ENCODE measurements at regions not wholly inside any gene's neighbourhood (a gene's known extent, or its start where the extent isn't known, plus 50 kb on each side); places are given as distances from the start of the nearest gene placed in this dataset.

DNA sequence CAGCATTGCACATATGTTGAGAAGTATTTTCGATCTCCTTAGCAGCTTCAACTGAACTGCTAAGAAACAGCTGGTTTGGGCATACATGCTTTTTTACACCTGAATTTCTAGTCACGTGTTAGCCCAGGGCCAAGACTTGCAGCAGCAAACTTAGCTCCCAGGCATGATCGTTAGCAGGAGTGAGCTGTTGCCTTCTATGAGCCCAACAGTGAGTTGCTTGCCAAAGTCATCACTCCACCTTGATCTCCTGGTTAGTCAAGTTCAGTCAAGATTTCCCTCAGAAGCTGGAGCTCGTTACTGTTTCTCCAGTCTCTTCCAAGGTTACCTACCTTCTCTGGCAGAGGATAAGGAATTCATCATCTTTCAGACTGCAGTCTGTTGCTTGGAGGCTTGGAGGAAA is 100.4 kb upstream of the SEMA6D start (continued):
- TF ChIP-seq, protein P1, sequence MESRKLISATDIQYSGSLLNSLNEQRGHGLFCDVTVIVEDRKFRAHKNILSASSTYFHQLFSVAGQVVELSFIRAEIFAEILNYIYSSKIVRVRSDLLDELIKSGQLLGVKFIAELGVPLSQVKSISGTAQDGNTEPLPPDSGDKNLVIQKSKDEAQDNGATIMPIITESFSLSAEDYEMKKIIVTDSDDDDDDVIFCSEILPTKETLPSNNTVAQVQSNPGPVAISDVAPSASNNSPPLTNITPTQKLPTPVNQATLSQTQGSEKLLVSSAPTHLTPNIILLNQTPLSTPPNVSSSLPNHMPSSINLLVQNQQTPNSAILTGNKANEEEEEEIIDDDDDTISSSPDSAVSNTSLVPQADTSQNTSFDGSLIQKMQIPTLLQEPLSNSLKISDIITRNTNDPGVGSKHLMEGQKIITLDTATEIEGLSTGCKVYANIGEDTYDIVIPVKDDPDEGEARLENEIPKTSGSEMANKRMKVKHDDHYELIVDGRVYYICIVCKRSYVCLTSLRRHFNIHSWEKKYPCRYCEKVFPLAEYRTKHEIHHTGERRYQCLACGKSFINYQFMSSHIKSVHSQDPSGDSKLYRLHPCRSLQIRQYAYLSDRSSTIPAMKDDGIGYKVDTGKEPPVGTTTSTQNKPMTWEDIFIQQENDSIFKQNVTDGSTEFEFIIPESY (IDR thresholded peaks at IDR 0.05): no peak
- TF ChIP-seq TAF1 (conservative IDR thresholded peaks at IDR 0.05) (no peak), MAX (IDR thresholded peaks at IDR 0.05) (no peak), YY1 (IDR thresholded peaks at IDR 0.05) (no peak), RXRA (IDR thresholded peaks at IDR 0.05) (no peak), RAD21 (IDR thresholded peaks at IDR 0.05) (no peak)

DNA sequence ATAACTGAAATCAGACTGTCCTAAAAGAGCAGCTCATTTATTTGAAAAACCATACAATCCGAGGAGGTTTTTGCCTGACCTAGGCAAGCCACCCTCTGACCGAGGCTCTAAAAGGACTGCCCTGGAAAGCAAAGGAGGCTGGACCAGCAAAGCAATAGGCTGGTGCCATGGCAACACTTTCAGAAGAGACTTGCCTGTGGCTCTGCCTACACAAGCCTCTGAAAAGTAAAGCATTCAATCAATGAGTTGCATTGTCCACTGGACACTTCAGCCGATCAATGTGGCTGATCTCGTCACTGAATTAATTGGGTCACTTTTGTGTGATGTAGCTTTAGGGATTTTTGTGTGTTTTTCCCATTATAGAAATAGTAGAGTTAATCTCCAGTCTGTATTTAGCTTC is 99.1 kb upstream of the SEMA6D start:
- no peak overlapping the region for H3K4me3 ChIP-seq (ENCODE audit: low read depth in 1 of 3, low read length in 3 of 3)
- H3K9ac ChIP-seq (ENCODE audit: low read depth in 1 of 2, low read length in 2 of 2): no peak overlapping the region
- H3K9me3 ChIP-seq (ENCODE audit: control insufficient read depth in 4 of 4, low read length in 3 of 4): no peaks in the 10 kb centered on the region
- no peak for DNase-seq (ENCODE audit: low spot score)
- H3K27me3 ChIP-seq (ENCODE audit: control insufficient read depth in 4 of 4, insufficient read depth in 4 of 4, low read length in 3 of 4): no peaks in the 10 kb centered on the region
- H3K4me1 ChIP-seq (ENCODE audit: control insufficient read depth in 4 of 4, insufficient read depth in 4 of 4, low read length in 3 of 4): no peaks in the 10 kb centered on the region
- TF ChIP-seq GABPA (IDR thresholded peaks at IDR 0.05 in 1 of 2, conservative IDR thresholded peaks at IDR 0.05 in 1 of 2): no peak
- no peaks in the 10 kb centered on the region for H3K36me3 ChIP-seq (ENCODE audit: control insufficient read depth in 4 of 4, insufficient read depth in 3 of 4, low read depth in 1 of 4, low read length in 3 of 4)
- no peak overlapping the region for H3K27ac ChIP-seq (ENCODE audit: low read depth in 1 of 2, low read length in 2 of 2)
- WGBS: 57% methylated on average over 4 of the region's 4 CpGs

GRCh38 chr15:47620960-47621681 is 96.2 kb upstream of the SEMA6D start:
- Histone ChIP-seq H3K27ac (ENCODE audit: low read depth in 1 of 2, low read length in 2 of 2) (no peak overlapping the region), H3K4me3 (ENCODE audit: low read depth in 1 of 3, low read length in 3 of 3) (no peak overlapping the region), H3K9me3 (ENCODE audit: control insufficient read depth in 4 of 4, low read length in 3 of 4) (no peaks in the 10 kb centered on the region), H3K27me3 (ENCODE audit: control insufficient read depth in 4 of 4, insufficient read depth in 4 of 4, low read length in 3 of 4) (peaks cover 0 to 4% (median 0%) of the 10 kb centered on the region in 4 donors), H3K9ac (ENCODE audit: low read depth in 1 of 2, low read length in 2 of 2) (no peak overlapping the region), H3K36me3 (ENCODE audit: control insufficient read depth in 4 of 4, insufficient read depth in 3 of 4, low read depth in 1 of 4, low read length in 3 of 4) (no peaks in the 10 kb centered on the region), H3K4me1 (ENCODE audit: control insufficient read depth in 4 of 4, insufficient read depth in 4 of 4, low read length in 3 of 4) (no peaks in the 10 kb centered on the region)
- no peak for TF ChIP-seq GABPA (IDR thresholded peaks at IDR 0.05 in 1 of 2, conservative IDR thresholded peaks at IDR 0.05 in 1 of 2)
- TF ChIP-seq HNF4G (IDR thresholded peaks at IDR 0.05): no peak
- WGBS: 80% methylated on average over 7 of the region's 7 CpGs
- no peak for DNase-seq (ENCODE audit: low spot score)

DNA sequence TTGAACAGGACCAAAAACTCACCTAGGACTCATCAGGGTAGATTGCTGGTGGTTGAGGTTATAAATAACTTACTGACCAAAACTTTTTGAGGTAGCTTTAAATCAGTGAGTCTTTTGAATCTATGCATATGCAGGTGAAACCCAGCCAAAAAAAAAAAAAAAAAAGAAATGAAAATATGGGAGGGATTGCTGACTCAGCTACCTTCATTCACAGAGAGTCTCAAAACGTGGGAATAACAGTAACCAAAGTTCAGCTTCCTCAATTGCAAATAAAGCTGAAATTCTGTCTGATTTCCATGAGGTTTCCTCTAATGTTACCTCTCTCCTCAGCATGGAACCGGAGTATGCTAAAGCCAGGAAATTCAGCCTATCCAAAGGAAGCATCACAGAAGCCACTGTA is 95.2 kb upstream of the SEMA6D start:
- no peaks in the 10 kb centered on the region for H3K4me1 ChIP-seq (ENCODE audit: control insufficient read depth in 4 of 4, insufficient read depth in 4 of 4, low read length in 3 of 4)
- DNase-seq (ENCODE audit: low spot score): no peak
- no peaks in the 10 kb centered on the region for H3K9me3 ChIP-seq (ENCODE audit: control insufficient read depth in 4 of 4, low read length in 3 of 4)
- TF ChIP-seq RAD21 (IDR thresholded peaks at IDR 0.05): no peak
- no peak for TF ChIP-seq FOXA1 (IDR thresholded peaks at IDR 0.05)
- TF ChIP-seq YY1 (IDR thresholded peaks at IDR 0.05): no peak
- TF ChIP-seq GABPA (IDR thresholded peaks at IDR 0.05 in 1 of 2, conservative IDR thresholded peaks at IDR 0.05 in 1 of 2): no peak
- H3K27ac ChIP-seq (ENCODE audit: low read depth in 1 of 2, low read length in 2 of 2): no peak overlapping the region
- 57% methylated on average over 2 of the region's 2 CpGs for WGBS
- no peak overlapping the region for H3K4me3 ChIP-seq (ENCODE audit: low read depth in 1 of 3, low read length in 3 of 3)
- no peak overlapping the region for H3K9ac ChIP-seq (ENCODE audit: low read depth in 1 of 2, low read length in 2 of 2)
- H3K36me3 ChIP-seq (ENCODE audit: control insufficient read depth in 4 of 4, insufficient read depth in 3 of 4, low read depth in 1 of 4, low read length in 3 of 4): no peaks in the 10 kb centered on the region
- H3K27me3 ChIP-seq (ENCODE audit: control insufficient read depth in 4 of 4, insufficient read depth in 4 of 4, low read length in 3 of 4): peaks cover 0 to 4% (median 0%) of the 10 kb centered on the region in 4 donors
